Upper lobe of right lung (tissue), 1 donor: ENCODE measurements at regions not wholly inside any gene's neighbourhood (a gene's known extent, or its start where the extent isn't known, plus 50 kb on each side); places are given as distances from the start of the nearest gene placed in this dataset.

ENCODE experiments used
- ATAC-seq: fragments of 200-7000 bp; cut with Tn5 transposase; one replicate; pipeline ENCODE4 v1.9.1; 2020; ENCODE audit warnings: mild to moderate bottlenecking, moderate library complexity
- DNase-seq: peaks from one replicate; pipeline ENCODE4 v3.0.0-alpha.2; 2020
- H3K27ac ChIP-seq: fragments of 200-600 bp; one replicate; pipeline ENCODE4 v1.8.0; 2022
- H3K27me3 ChIP-seq: fragments of 200-600 bp; one replicate; pipeline ENCODE4 v1.8.0; 2022; ENCODE audit warnings: mild to moderate bottlenecking
- H3K36me3 ChIP-seq: fragments of 200-600 bp; one replicate; pipeline ENCODE4 v1.8.0; 2022
- H3K4me1 ChIP-seq: fragments of 200-600 bp; one replicate; pipeline ENCODE4 v1.8.0; 2022
- H3K4me3 ChIP-seq: fragments of 200-600 bp; one replicate; pipeline ENCODE4 v1.8.0; 2022; ENCODE audit warnings: mild to moderate bottlenecking
- H3K9me3 ChIP-seq: fragments of 200-600 bp; one replicate; pipeline ENCODE4 v1.8.0; 2022
- CTCF ChIP-seq: fragments of 200-600 bp; IDR thresholded peaks from one replicate; pipeline ENCODE4 v1.8.0; 2022; ENCODE audit warnings: antibody characterized with exemption
- intact Hi-C: fragments of 100-400 bp; cut with DNase I; formaldehyde crosslinking; loops from one replicate; pipeline ENCODE4 v1.11.0; 2022
- donor health status: DM: no; HTN: yes; CAD: no; lungs with severe emphysema.

GRCh38 chr9:12231832-12232231 lies 461.4 kb upstream of the TYRP1 start:
- no peak for DNase-seq
- H3K4me3 ChIP-seq: no peak overlapping the region
- intact Hi-C loops: no loop called here
- ATAC-seq: no peak
- H3K9me3 ChIP-seq: no peaks in the 10 kb centered on the region
- no peaks in the 10 kb centered on the region for H3K4me1 ChIP-seq
- no peak for TF ChIP-seq CTCF
- H3K27ac ChIP-seq: no peak overlapping the region
- no peaks in the 10 kb centered on the region for H3K27me3 ChIP-seq
- H3K36me3 ChIP-seq: no peaks in the 10 kb centered on the region

- H3K27ac ChIP-seq: no peak overlapping the region
- no peaks in the 10 kb centered on the region for H3K36me3 ChIP-seq
- H3K27me3 ChIP-seq: no peaks in the 10 kb centered on the region
- ATAC-seq: no peak
- no peaks in the 10 kb centered on the region for H3K4me1 ChIP-seq
- DNase-seq: no peak
- TF ChIP-seq CTCF: no peak
- no peaks in the 10 kb centered on the region for H3K9me3 ChIP-seq
- no peak overlapping the region for H3K4me3 ChIP-seq
- intact Hi-C loops: no loop called here
Measured at GRCh38 chr9:12232836-12233235, 460.3 kb upstream of the TYRP1 start.

GRCh38 chr9:12253941-12254340 lies 439.2 kb upstream of the TYRP1 start:
- no peak for TF ChIP-seq CTCF
- no peak for ATAC-seq
- no peaks in the 10 kb centered on the region for H3K9me3 ChIP-seq
- no peak overlapping the region for H3K4me3 ChIP-seq
- intact Hi-C loops: no loop called here
- H3K36me3 ChIP-seq: no peaks in the 10 kb centered on the region
- no peak overlapping the region for H3K27ac ChIP-seq
- no peaks in the 10 kb centered on the region for H3K4me1 ChIP-seq
- H3K27me3 ChIP-seq: no peaks in the 10 kb centered on the region
- no peak for DNase-seq

GRCh38 chr9:12266758-12267157 lies 426.4 kb upstream of the TYRP1 start:
- Histone ChIP-seq H3K27me3 (no peaks in the 10 kb centered on the region), H3K36me3 (no peaks in the 10 kb centered on the region), H3K9me3 (no peaks in the 10 kb centered on the region), H3K27ac (no peak overlapping the region), H3K4me3 (no peak overlapping the region), H3K4me1 (no peaks in the 10 kb centered on the region)
- intact Hi-C loops: no loop called here
- no peak for DNase-seq
- no peak for TF ChIP-seq CTCF
- ATAC-seq: no peak

- intact Hi-C loops: no loop called here
- Histone ChIP-seq H3K4me3 (no peak overlapping the region), H3K27ac (no peak overlapping the region), H3K36me3 (no peaks in the 10 kb centered on the region), H3K27me3 (no peaks in the 10 kb centered on the region), H3K9me3 (no peaks in the 10 kb centered on the region), H3K4me1 (no peaks in the 10 kb centered on the region)
- DNase-seq: no peak
- TF ChIP-seq CTCF: no peak
- no peak for ATAC-seq
Measured at GRCh38 chr9:12271421-12271891, 421.7 kb upstream of the TYRP1 start.

- intact Hi-C loops: no loop called here
- Histone ChIP-seq H3K4me3 (no peak overlapping the region), H3K27ac (no peak overlapping the region), H3K4me1 (no peaks in the 10 kb centered on the region), H3K27me3 (no peaks in the 10 kb centered on the region), H3K36me3 (no peaks in the 10 kb centered on the region), H3K9me3 (no peaks in the 10 kb centered on the region)
- no peak for ATAC-seq
- no peak for DNase-seq
- TF ChIP-seq CTCF: no peak
Measured at GRCh38 chr9:12272471-12273120, 420.6 kb upstream of the TYRP1 start.
